Liver (tissue), 3 donors: ENCODE measurements at regions not wholly inside any gene's neighbourhood (a gene's known extent, or its start where the extent isn't known, plus 50 kb on each side); places are given as distances from the start of the nearest gene placed in this dataset.
"Not testable (repeated sequence)": the region's sequence is repeated elsewhere in the genome, so short reads cannot be mapped to it uniquely, and the experiment has no call there.

Source experiments
- CTCF ChIP-seq: fragments of 150-350 bp; IDR thresholded peaks from 2 replicates; pipeline ENCODE4 v1.5.1; 2017; ENCODE audit warnings: improper control_type of control experiment, low read depth, low read length; ENCODE audit not compliant: missing input control
- EGR1 ChIP-seq, 2 donors: IDR thresholded peaks; 2 replicates each; pipeline ENCODE4 v1.6.1; 2016 to 2018; ENCODE audit warnings: antibody characterized with exemption in 2 of 2, low read depth in 2 of 2
- HNF4A ChIP-seq, 2 donors: conservative IDR thresholded peaks; 2 replicates each; pipeline ENCODE4 v1.6.1; 2016; ENCODE audit warnings: antibody characterized with exemption in 2 of 2, mild to moderate bottlenecking in 2 of 2
- NR2F2 ChIP-seq: IDR thresholded peaks from 2 replicates; pipeline ENCODE4 v1.6.1; 2016; ENCODE audit warnings: antibody characterized with exemption
- RAD21 ChIP-seq, 2 donors: IDR thresholded peaks; 2 replicates each; pipeline ENCODE4 v1.6.1; 2016; ENCODE audit warnings: antibody characterized with exemption in 2 of 2, mild to moderate bottlenecking in 2 of 2
- SP1 ChIP-seq: IDR thresholded peaks from 2 replicates; pipeline ENCODE4 v1.6.1; 2018; ENCODE audit warnings: antibody characterized with exemption, mild to moderate bottlenecking
- TAF1 ChIP-seq: conservative IDR thresholded peaks from 2 replicates; pipeline ENCODE4 v1.6.1; 2016; ENCODE audit warnings: antibody characterized with exemption, mild to moderate bottlenecking
- YY1 ChIP-seq: IDR thresholded peaks from 2 replicates; pipeline ENCODE4 v1.6.1; 2016; ENCODE audit warnings: antibody characterized with exemption, mild to moderate bottlenecking
- TF ChIP-seq, protein P1 (sequence below): IDR thresholded peaks from 2 replicates; pipeline ENCODE4 v1.6.1; 2016; ENCODE audit warnings: antibody characterized with exemption
- donor health status: healthy.
- donor health status: healthy.

GRCh38 chr7:7005949-7006348, 176.4 kb upstream of the C1GALT1 start:
- TF ChIP-seq CTCF; RAD21 (IDR thresholded peaks at IDR 0.05); SP1; YY1; NR2F2; HNF4A (conservative IDR thresholded peaks at IDR 0.05); TAF1; EGR1 (IDR thresholded peaks at IDR 0.05; ENCODE audit: low read depth in 2 of 2): not testable (repeated sequence)
- TF ChIP-seq, protein P1, sequence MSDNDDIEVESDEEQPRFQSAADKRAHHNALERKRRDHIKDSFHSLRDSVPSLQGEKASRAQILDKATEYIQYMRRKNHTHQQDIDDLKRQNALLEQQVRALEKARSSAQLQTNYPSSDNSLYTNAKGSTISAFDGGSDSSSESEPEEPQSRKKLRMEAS: not testable (repeated sequence)
